Vagina (tissue), 2 donors: ENCODE measurements at regions not wholly inside any gene's neighbourhood (a gene's known extent, or its start where the extent isn't known, plus 50 kb on each side); places are given as distances from the start of the nearest gene placed in this dataset.
A peak's percentile ranks its signal among the peaks of the same experiment; 100 is the strongest.

ENCODE experiments used
- POLR2AphosphoS5 ChIP-seq, 2 donors: sonication (generic); formaldehyde crosslinking; IDR thresholded peaks; one replicate each; pipeline ENCODE4 v1.9.0; 2017; ENCODE audit warnings: antibody characterized with exemption in 2 of 2, mild to moderate bottlenecking in 2 of 2, low read depth in 1 of 2; ENCODE audit not compliant: insufficient read depth in 1 of 2
- TF ChIP-seq, protein P1 (sequence below), 3 experiments: fragments of 450-650 bp in 2 of 3; fragments of 200-600 bp in 1 of 3; sonication (generic) in 1 of 3; IDR thresholded peaks; one replicate each; pipeline ENCODE4 v1.5.1; 2017 to 2019; ENCODE audit warnings: antibody characterized with exemption in 3 of 3, mild to moderate bottlenecking in 2 of 3, moderate library complexity in 2 of 3

DNA sequence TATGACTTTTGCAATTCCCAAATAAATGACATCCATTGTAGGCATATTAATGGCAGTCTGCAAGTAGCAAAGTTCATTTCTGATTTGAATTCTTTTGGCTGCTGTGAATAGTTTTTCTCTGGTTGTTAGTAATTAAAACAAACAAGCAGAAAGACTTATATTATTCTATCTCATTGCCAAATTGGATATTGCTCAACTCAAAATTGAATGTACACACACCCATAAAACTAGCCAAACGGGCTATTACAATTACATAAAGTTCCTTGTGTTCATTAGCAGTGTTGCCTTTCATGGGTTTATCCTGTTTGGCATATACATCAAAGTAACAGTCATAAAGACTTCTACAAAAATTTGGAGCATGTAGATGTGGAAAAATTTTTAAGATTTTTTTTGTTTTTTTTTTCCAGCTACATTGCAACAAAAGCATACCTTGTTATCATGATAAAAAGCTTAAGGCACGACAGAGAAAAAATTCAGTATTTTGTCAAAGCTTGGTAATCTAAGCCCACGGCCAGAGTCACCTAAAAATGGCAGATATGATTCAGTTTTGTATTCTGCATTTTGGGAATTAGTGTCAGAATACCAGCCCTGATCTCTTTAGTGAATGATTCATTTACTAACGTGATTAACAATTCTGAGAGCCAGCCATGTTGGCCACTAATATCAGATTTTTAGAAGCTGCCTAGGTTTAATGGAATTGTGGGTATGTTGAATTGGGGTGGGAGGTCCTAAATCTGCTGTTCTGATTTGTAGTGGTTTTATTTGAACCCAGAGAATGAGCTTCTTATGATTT, 108.4 kb downstream of the KLF5 start:
- peak in 1 of 2 donors; percentile 81 for TF ChIP-seq POLR2AphosphoS5 (IDR thresholded peaks at IDR 0.05; ENCODE audit: insufficient read depth in 1 of 2, low read depth in 1 of 2)
- TF ChIP-seq, protein P1, sequence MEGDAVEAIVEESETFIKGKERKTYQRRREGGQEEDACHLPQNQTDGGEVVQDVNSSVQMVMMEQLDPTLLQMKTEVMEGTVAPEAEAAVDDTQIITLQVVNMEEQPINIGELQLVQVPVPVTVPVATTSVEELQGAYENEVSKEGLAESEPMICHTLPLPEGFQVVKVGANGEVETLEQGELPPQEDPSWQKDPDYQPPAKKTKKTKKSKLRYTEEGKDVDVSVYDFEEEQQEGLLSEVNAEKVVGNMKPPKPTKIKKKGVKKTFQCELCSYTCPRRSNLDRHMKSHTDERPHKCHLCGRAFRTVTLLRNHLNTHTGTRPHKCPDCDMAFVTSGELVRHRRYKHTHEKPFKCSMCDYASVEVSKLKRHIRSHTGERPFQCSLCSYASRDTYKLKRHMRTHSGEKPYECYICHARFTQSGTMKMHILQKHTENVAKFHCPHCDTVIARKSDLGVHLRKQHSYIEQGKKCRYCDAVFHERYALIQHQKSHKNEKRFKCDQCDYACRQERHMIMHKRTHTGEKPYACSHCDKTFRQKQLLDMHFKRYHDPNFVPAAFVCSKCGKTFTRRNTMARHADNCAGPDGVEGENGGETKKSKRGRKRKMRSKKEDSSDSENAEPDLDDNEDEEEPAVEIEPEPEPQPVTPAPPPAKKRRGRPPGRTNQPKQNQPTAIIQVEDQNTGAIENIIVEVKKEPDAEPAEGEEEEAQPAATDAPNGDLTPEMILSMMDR (IDR thresholded peaks at IDR 0.05): no peak
